ENCODE measurements at regions not wholly inside any gene's neighbourhood (a gene's known extent, or its start where the extent isn't known, plus 50 kb on each side); places are given as distances from the start of the nearest gene placed in this dataset.
"Not testable (repeated sequence)": the region's sequence is repeated elsewhere in the genome, so short reads cannot be mapped to it uniquely, and the experiment has no call there.

DNA sequence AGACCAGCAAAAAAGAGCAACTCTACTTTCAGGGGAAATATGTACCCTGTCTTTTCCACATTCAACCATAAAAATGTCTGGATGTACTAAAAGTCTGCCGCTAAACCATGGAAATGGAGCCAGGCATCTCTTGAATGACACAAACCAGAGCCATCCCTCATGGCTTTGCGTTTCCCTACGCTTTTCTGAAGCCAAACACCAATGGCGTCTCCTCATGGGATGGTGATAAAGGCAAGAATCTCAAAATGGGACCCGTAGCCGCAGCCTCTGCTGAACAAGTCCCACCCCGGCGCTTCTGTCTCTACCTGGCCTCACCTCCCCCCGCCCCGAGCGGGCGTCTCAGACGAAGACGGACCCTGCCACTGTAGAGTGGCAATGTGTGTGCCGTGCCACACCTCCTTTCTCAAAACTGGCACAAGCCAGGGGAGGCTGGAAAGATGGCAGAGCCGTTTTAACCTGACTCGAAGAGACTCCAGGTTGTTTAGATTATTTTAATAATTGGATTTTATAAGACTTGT is 80.3 kb upstream of the AFDN start:
- Histone ChIP-seq H3K27me3 (ENCODE audit: control insufficient read depth, insufficient read depth, low read length) (no peaks in the 10 kb centered on the region; the same call in 1 of the 2 replicates), H3K9me3 (ENCODE audit: control insufficient read depth, insufficient read depth, low read length) (no peaks in the 10 kb centered on the region), H3K4me3 (ENCODE audit: low read length) (no peak overlapping the region), H3K4me1 (ENCODE audit: control insufficient read depth, insufficient read depth, low read length) (0 out of 2 replicates have a peak, but pooled peaks cover 3% of the 10 kb centered on the region), H3K27ac (ENCODE audit: low read length) (no peak overlapping the region), H3K36me3 (ENCODE audit: control insufficient read depth, insufficient read depth, low read length) (no peaks in the 10 kb centered on the region)
- DNase-seq (ENCODE audit: low read depth, low spot score) = no peak
- no CpG with 5 or more reads among the region's 17 CpGs for WGBS (ENCODE audit: insufficient coverage, insufficient read length)

DNA sequence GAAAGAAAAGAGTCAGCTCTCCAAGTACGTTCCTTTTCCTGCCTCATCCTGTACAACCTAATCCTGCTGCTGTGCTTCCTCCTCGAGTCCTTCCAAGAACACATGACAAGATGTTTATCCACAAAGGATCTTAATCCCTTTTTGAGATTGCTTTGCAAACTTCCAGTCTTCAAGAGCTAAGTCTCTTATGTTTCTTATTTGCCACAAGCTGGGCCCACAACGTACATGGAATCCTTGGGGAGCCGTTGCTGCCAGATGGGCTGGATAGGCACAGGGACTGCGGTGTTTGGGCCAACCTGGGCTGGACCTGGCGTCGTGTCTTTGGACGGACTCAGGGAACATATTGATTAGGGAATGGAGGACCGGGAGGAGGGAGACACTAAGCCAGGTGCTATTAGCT is 79.7 kb upstream of the AFDN start:
- DNase-seq (ENCODE audit: low read depth, low spot score) = no peak
- no peaks in the 10 kb centered on the region; the same call in 1 of the 2 replicates for H3K27me3 ChIP-seq (ENCODE audit: control insufficient read depth, insufficient read depth, low read length)
- 0 out of 2 replicates have a peak, but pooled peaks cover 3% of the 10 kb centered on the region for H3K4me1 ChIP-seq (ENCODE audit: control insufficient read depth, insufficient read depth, low read length)
- no peaks in the 10 kb centered on the region for H3K9me3 ChIP-seq (ENCODE audit: control insufficient read depth, insufficient read depth, low read length)
- H3K4me3 ChIP-seq (ENCODE audit: low read length) = no peak overlapping the region
- no peak overlapping the region for H3K27ac ChIP-seq (ENCODE audit: low read length)
- no peaks in the 10 kb centered on the region for H3K36me3 ChIP-seq (ENCODE audit: control insufficient read depth, insufficient read depth, low read length)
- no CpG with 5 or more reads among the region's 9 CpGs for WGBS (ENCODE audit: insufficient coverage, insufficient read length)

- Histone ChIP-seq H3K4me3 (ENCODE audit: low read length) (no peak overlapping the region), H3K36me3 (ENCODE audit: control insufficient read depth, insufficient read depth, low read length) (no peaks in the 10 kb centered on the region), H3K27me3 (ENCODE audit: control insufficient read depth, insufficient read depth, low read length) (no peaks in the 10 kb centered on the region; the same call in 1 of the 2 replicates), H3K9me3 (ENCODE audit: control insufficient read depth, insufficient read depth, low read length) (no peaks in the 10 kb centered on the region), H3K4me1 (ENCODE audit: control insufficient read depth, insufficient read depth, low read length) (0 out of 2 replicates have a peak, but pooled peaks cover 3% of the 10 kb centered on the region), H3K27ac (ENCODE audit: low read length) (no peak overlapping the region)
- no peak for DNase-seq (ENCODE audit: low read depth, low spot score)
- WGBS (ENCODE audit: insufficient coverage, insufficient read length) = no CpG with 5 or more reads among the region's 5 CpGs
Observed at GRCh38 chr6:167747645-167748044, 79.1 kb upstream of the AFDN start.

- H3K27ac ChIP-seq (ENCODE audit: low read length) = no peak overlapping the region
- no peak overlapping the region for H3K4me3 ChIP-seq (ENCODE audit: low read length)
- 0 out of 2 replicates have a peak, but pooled peaks cover 3% of the 10 kb centered on the region for H3K4me1 ChIP-seq (ENCODE audit: control insufficient read depth, insufficient read depth, low read length)
- no peaks in the 10 kb centered on the region; the same call in 1 of the 2 replicates for H3K27me3 ChIP-seq (ENCODE audit: control insufficient read depth, insufficient read depth, low read length)
- no peak for DNase-seq (ENCODE audit: low read depth, low spot score)
- H3K36me3 ChIP-seq (ENCODE audit: control insufficient read depth, insufficient read depth, low read length) = no peaks in the 10 kb centered on the region
- no peaks in the 10 kb centered on the region for H3K9me3 ChIP-seq (ENCODE audit: control insufficient read depth, insufficient read depth, low read length)
- WGBS (ENCODE audit: insufficient coverage, insufficient read length) = no CpG with 5 or more reads among the region's 11 CpGs
Observed at GRCh38 chr6:167748046-167748445, 78.7 kb upstream of the AFDN start.

- Histone ChIP-seq H3K4me3 (ENCODE audit: low read length) (no peak overlapping the region), H3K36me3 (ENCODE audit: control insufficient read depth, insufficient read depth, low read length) (no peaks in the 10 kb centered on the region), H3K9me3 (ENCODE audit: control insufficient read depth, insufficient read depth, low read length) (no peaks in the 10 kb centered on the region), H3K4me1 (ENCODE audit: control insufficient read depth, insufficient read depth, low read length) (0 out of 2 replicates have a peak, but pooled peaks cover 3% of the 10 kb centered on the region), H3K27me3 (ENCODE audit: control insufficient read depth, insufficient read depth, low read length) (no peaks in the 10 kb centered on the region; the same call in 1 of the 2 replicates), H3K27ac (ENCODE audit: low read length) (no peak overlapping the region)
- no peak for DNase-seq (ENCODE audit: low read depth, low spot score)
- no CpG with 5 or more reads among the region's 26 CpGs for WGBS (ENCODE audit: insufficient coverage, insufficient read length)
Observed at GRCh38 chr6:167748458-167749379, 78.0 kb upstream of the AFDN start.

- Histone ChIP-seq H3K27me3 (ENCODE audit: control insufficient read depth, insufficient read depth, low read length) (no peaks in the 10 kb centered on the region; the same call in 1 of the 2 replicates), H3K36me3 (ENCODE audit: control insufficient read depth, insufficient read depth, low read length) (no peaks in the 10 kb centered on the region), H3K9me3 (ENCODE audit: control insufficient read depth, insufficient read depth, low read length) (no peaks in the 10 kb centered on the region), H3K27ac (ENCODE audit: low read length) (no peak overlapping the region), H3K4me1 (ENCODE audit: control insufficient read depth, insufficient read depth, low read length) (0 out of 2 replicates have a peak, but pooled peaks cover 3% of the 10 kb centered on the region), H3K4me3 (ENCODE audit: low read length) (no peak overlapping the region)
- no CpG with 5 or more reads among the region's 4 CpGs for WGBS (ENCODE audit: insufficient coverage, insufficient read length)
- DNase-seq (ENCODE audit: low read depth, low spot score) = peak; percentile 20
Observed at GRCh38 chr6:167750956-167751358, 75.8 kb upstream of the AFDN start.

- Histone ChIP-seq H3K4me1 (ENCODE audit: control insufficient read depth, insufficient read depth, low read length) (0 out of 2 replicates have a peak, but pooled peaks cover 3% of the 10 kb centered on the region), H3K36me3 (ENCODE audit: control insufficient read depth, insufficient read depth, low read length) (no peaks in the 10 kb centered on the region), H3K9me3 (ENCODE audit: control insufficient read depth, insufficient read depth, low read length) (no peaks in the 10 kb centered on the region), H3K4me3 (ENCODE audit: low read length) (no peak overlapping the region), H3K27me3 (ENCODE audit: control insufficient read depth, insufficient read depth, low read length) (no peaks in the 10 kb centered on the region; the same call in 1 of the 2 replicates), H3K27ac (ENCODE audit: low read length) (no peak overlapping the region)
- no CpG with 5 or more reads among the region's 7 CpGs for WGBS (ENCODE audit: insufficient coverage, insufficient read length)
- DNase-seq (ENCODE audit: low read depth, low spot score) = no peak
Observed at GRCh38 chr6:167751579-167752115, 75.1 kb upstream of the AFDN start.

DNA sequence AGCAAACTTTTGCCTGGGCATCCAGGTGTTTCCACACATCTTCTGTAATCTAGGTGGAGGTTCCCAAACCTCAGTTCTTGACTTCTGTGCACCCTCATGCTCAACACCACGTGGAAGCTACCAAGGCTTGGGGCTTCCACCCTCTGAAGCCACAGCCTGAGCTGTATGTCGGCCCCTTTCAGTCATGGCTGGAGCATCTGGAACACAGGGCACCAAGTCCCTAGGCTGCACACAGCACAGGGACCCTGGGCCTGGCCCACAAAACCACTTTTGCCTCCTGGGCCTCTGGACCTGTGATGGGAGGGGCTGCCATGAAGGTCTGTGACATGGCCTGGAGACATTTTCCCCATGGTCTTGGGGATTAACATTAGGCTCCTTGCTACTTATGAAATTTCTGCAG is 73.4 kb upstream of the AFDN start:
- not testable (repeated sequence) for H3K4me3 ChIP-seq (ENCODE audit: low read length); H3K4me1 ChIP-seq (ENCODE audit: control insufficient read depth, insufficient read depth, low read length); H3K36me3 ChIP-seq (ENCODE audit: control insufficient read depth, insufficient read depth, low read length); H3K27ac ChIP-seq (ENCODE audit: low read length); H3K27me3 ChIP-seq (ENCODE audit: control insufficient read depth, insufficient read depth, low read length); H3K9me3 ChIP-seq (ENCODE audit: control insufficient read depth, insufficient read depth, low read length); DNase-seq (ENCODE audit: low read depth, low spot score)
- WGBS (ENCODE audit: insufficient coverage, insufficient read length) = no CpG with 5 or more reads among the region's 2 CpGs

- WGBS (ENCODE audit: insufficient coverage, insufficient read length) = no CpG with 5 or more reads among the region's 10 CpGs
- no peaks in the 10 kb centered on the region for H3K9me3 ChIP-seq (ENCODE audit: control insufficient read depth, insufficient read depth, low read length)
- DNase-seq (ENCODE audit: low read depth, low spot score) = no peak
- H3K27me3 ChIP-seq (ENCODE audit: control insufficient read depth, insufficient read depth, low read length) = no peaks in the 10 kb centered on the region
- H3K36me3 ChIP-seq (ENCODE audit: control insufficient read depth, insufficient read depth, low read length) = no peaks in the 10 kb centered on the region
- no peak overlapping the region for H3K4me3 ChIP-seq (ENCODE audit: low read length)
- 0 out of 2 replicates have a peak, but pooled peaks cover 2% of the 10 kb centered on the region for H3K4me1 ChIP-seq (ENCODE audit: control insufficient read depth, insufficient read depth, low read length)
- no peak overlapping the region for H3K27ac ChIP-seq (ENCODE audit: low read length)
Observed at GRCh38 chr6:167754691-167755090, 72.0 kb upstream of the AFDN start.

DNA sequence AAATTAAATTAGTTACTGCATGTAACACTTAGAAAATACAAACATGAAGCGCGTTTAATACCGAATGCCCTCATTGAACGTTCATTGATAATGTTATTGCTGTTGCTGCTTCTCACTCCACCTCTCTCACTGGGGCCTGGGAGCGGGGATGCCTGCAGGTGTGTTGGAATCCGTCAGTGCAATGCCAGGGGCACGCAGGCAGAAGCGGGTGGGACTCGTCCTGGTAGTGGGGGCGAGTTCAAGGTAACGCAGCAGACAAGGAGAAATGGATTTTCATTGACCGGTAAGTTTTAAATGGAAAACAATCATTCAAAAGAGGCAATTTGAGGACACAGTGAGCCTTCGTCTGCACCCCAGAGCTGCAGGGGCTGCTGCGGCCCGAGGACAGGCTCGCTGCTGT is 71.2 kb upstream of the AFDN start:
- Histone ChIP-seq H3K27me3 (ENCODE audit: control insufficient read depth, insufficient read depth, low read length) (no peaks in the 10 kb centered on the region), H3K4me3 (ENCODE audit: low read length) (no peak overlapping the region), H3K9me3 (ENCODE audit: control insufficient read depth, insufficient read depth, low read length) (no peaks in the 10 kb centered on the region), H3K4me1 (ENCODE audit: control insufficient read depth, insufficient read depth, low read length) (0 out of 2 replicates have a peak, but pooled peaks cover 2% of the 10 kb centered on the region), H3K27ac (ENCODE audit: low read length) (no peak overlapping the region), H3K36me3 (ENCODE audit: control insufficient read depth, insufficient read depth, low read length) (no peaks in the 10 kb centered on the region)
- no CpG with 5 or more reads among the region's 16 CpGs for WGBS (ENCODE audit: insufficient coverage, insufficient read length)
- no peak for DNase-seq (ENCODE audit: low read depth, low spot score)

Data from iPS DF 6.9 (cell line).